ENCODE measurements at regions not wholly inside any gene's neighbourhood (a gene's known extent, or its start where the extent isn't known, plus 50 kb on each side); places are given as distances from the start of the nearest gene placed in this dataset.

GRCh38 chr18:2444201-2444875, 127.0 kb downstream of the METTL4 start:
- DNase-seq (ENCODE audit: missing footprints) (no peak), ATAC-seq (no peak)
- intact Hi-C loops (cut with DNase I): no loop called here

GRCh38 chr18:2448565-2449151, 122.6 kb downstream of the METTL4 start:
- DNase-seq (ENCODE audit: missing footprints) (no peak), ATAC-seq (no peak)
- intact Hi-C loops (cut with DNase I): no loop called here

GRCh38 chr18:2451556-2451955, 119.7 kb downstream of the METTL4 start:
- ATAC-seq (no peak), DNase-seq (ENCODE audit: missing footprints) (no peak)
- intact Hi-C loops (cut with DNase I): no loop called here

GRCh38 chr18:2459886-2460285, 111.4 kb downstream of the METTL4 start:
- DNase-seq (ENCODE audit: missing footprints) (no peak), ATAC-seq (no peak)
- intact Hi-C loops (cut with DNase I): no loop called here

- no peak for ATAC-seq
- DNase-seq (ENCODE audit: missing footprints): no peak
- intact Hi-C loops (cut with DNase I): no loop called here
Observed at GRCh38 chr18:2466978-2467377, 104.3 kb downstream of the METTL4 start.

- intact Hi-C loops (cut with DNase I): no loop called here
- no peak for DNase-seq (ENCODE audit: missing footprints)
- no peak for ATAC-seq
Observed at GRCh38 chr18:2468051-2468450, 103.3 kb downstream of the METTL4 start.

- intact Hi-C loops (cut with DNase I): no loop called here
- no peak for ATAC-seq
Observed at GRCh38 chr18:2471523-2471922, 99.8 kb downstream of the METTL4 start.

GRCh38 chr18:2478662-2479061, 92.6 kb downstream of the METTL4 start:
- intact Hi-C loops (cut with DNase I): no loop called here
- DNase-seq (ENCODE audit: missing footprints): no peak
- ATAC-seq: no peak

More at GRCh38 chr18:2471523-2471922, 99.8 kb downstream of the METTL4 start:
- no peak for DNase-seq (ENCODE audit: missing footprints)

GRCh38 chr18:2480536-2480935, 90.8 kb downstream of the METTL4 start:
- ATAC-seq (no peak), DNase-seq (ENCODE audit: missing footprints) (no peak)
- intact Hi-C loops (cut with DNase I): no loop called here

GRCh38 chr18:2482706-2483475, 88.4 kb downstream of the METTL4 start:
- ATAC-seq: no peak
- DNase-seq (ENCODE audit: missing footprints): no peak
- intact Hi-C loops (cut with DNase I): no loop called here

GRCh38 chr18:2485983-2486382, 85.3 kb downstream of the METTL4 start:
- no peak for ATAC-seq
- no peak for DNase-seq (ENCODE audit: missing footprints)
- intact Hi-C loops (cut with DNase I): no loop called here

GRCh38 chr18:2486426-2486825, 84.9 kb downstream of the METTL4 start:
- DNase-seq (ENCODE audit: missing footprints): no peak
- intact Hi-C loops (cut with DNase I): no loop called here
- no peak for ATAC-seq
